Fibroblast of skin of right quadriceps (primary cell): ENCODE measurements at regions not wholly inside any gene's neighbourhood (a gene's known extent, or its start where the extent isn't known, plus 50 kb on each side); places are given as distances from the start of the nearest gene placed in this dataset.
"Not testable (repeated sequence)": the region's sequence is repeated elsewhere in the genome, so short reads cannot be mapped to it uniquely, and the experiment has no call there.

Source experiments
- DNase-seq: peaks from one replicate; pipeline ENCODE4 v3.0.0-alpha.2; 2013

DNA sequence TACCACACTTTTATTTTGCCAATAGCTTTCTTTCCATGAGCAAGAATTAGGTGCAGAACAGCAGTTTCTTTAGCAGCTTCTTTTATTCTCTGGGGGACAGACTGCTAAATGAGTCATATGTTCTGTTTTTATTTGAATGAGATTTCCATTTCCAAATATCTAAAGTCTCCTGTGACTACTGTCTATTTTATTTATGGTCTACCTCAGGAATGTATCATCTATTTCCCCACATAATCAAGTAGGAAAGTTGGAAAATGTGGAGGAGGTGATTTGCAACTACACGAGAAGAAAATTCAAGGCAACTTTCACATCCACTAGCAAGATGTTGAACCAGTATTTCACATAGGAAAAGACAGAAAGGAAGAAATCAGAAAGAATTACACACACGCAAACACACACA lies 139.9 kb upstream of the MEX3C start:
- peak; percentile 12 for DNase-seq

DNA sequence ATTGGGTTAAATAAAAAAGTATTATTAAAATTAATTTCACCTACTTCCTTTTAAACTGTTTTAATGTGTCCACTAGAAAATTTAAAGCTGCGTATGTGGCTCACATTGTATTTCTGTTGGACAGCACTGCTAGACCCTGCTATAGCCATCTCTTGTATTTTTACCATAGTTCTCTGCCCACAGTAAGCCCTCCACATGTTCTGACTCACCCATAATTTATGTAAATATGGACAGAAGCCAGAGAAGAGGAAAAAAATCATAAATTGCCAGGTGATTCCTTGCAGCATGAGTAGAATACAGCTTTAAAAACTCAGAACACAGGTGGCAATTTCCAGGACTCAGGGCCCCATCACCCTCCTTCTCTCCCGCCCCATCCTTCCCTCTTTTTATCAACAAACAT lies 142.4 kb upstream of the MEX3C start:
- DNase-seq: no peak

- DNase-seq: no peak
Observed at GRCh38 chr18:51340332-51340731, 142.9 kb upstream of the MEX3C start.

DNA sequence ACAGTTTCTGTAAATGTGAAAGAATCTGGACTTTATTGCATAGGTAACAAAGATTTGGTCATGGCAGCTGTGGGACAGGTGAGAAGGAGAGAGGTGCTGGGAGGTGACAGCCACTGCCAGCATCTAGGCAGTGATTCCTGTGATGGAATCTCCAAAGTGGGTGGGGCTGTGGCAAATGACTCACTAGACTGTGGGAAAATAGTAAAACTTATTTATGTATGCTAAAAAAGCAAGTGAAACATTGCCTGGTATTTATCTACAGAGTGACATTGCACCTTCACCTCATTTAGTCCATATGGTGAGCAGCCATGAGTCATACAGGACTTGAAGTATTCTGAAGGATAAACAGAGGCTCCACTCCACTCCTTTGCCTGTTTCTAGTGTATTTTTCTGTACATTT lies 145.3 kb upstream of the MEX3C start:
- DNase-seq: peak; percentile 25

- DNase-seq: no peak
Observed at GRCh38 chr18:51345848-51346391, 148.4 kb upstream of the MEX3C start.

GRCh38 chr18:51346404-51346803 lies 148.9 kb upstream of the MEX3C start:
- DNase-seq: no peak

- no peak for DNase-seq
Observed at GRCh38 chr18:51350081-51350480, 152.6 kb upstream of the MEX3C start.

- DNase-seq: no peak
Observed at GRCh38 chr18:51355841-51356240, 158.4 kb upstream of the MEX3C start.

DNA sequence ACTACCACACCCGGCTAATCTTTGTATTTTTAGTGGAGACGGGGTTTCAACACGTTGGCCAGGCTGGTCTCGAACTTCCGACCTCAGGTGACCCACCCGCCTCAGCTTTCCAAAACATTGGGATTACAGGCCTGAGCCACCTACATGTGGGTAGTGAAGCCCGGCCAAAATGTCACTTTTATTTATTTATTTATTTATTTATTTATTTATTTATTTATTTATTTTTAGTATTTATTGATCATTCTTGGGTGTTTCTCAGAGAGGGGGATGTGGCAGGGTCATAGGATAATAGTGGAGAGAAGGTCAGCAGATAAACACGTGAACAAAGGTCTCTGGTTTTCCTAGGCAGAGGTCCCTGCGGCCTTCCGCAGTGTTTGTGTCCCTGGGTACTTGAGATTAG lies 162.8 kb upstream of the MEX3C start:
- DNase-seq: not testable (repeated sequence)

GRCh38 chr18:51361130-51361860 lies 163.8 kb upstream of the MEX3C start:
- DNase-seq: no peak

GRCh38 chr18:51363384-51363783 lies 165.9 kb upstream of the MEX3C start:
- DNase-seq: no peak

- no peak for DNase-seq
Observed at GRCh38 chr18:51370996-51371395, 173.5 kb upstream of the MEX3C start.

DNA sequence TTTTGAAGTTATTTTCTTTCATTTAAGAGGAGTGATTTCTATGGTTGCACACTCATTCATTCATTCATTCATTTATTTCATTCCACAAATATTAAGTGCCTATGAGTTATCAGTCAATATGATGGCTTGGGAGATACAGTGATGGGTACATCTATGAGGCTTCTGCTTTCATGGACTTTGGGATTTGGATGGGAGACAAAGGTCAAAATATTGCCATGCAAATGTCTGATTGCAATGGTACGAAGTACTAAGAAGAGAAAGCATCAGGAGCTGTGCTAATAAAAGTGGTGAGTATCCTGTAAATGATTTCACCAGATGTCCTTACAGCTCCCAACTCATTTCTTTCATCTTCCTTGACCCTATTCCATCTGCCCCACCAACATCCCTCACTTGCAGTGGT lies 174.4 kb upstream of the MEX3C start:
- DNase-seq: no peak

DNA sequence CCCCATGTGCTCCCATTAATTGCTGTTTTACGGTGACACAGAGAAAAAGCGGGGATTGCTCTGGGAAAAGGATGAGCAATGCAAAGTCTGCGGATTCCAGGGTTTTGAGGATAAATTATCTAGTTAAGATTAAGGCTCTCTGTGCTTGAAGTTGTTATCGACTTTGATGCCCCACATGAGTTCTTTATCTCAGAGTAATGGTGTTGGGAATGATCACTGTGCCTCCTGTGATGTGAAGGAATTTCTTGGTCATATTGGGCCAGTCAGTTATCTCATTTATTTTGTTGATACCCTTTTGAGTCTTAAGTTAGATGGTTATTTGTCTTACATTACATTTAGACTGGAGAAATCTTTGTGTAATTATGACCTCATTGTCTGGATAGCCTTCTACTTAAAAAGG lies 184.6 kb upstream of the MEX3C start:
- no peak for DNase-seq

- no peak for DNase-seq
Observed at GRCh38 chr18:51383116-51383515, 185.6 kb upstream of the MEX3C start.

DNA sequence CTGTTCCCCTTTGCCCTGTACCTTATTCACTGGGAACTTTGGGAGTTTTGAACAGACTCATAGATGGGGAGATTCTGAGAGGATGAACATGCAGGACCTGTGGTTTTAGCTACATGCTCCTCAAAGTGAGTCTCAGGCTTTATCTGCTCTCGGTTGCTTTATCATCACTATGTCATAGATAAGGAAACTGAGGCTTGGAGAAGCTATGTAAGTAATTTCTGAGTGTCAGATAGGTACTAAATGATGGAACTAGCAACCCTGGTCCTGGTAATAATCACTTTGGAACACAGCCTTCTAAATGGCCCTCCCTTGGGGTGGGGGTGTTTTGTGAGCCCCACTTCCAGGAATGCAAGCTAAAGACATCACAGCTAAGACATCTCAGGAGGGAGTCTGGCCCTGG lies 186.2 kb upstream of the MEX3C start:
- no peak for DNase-seq

- no peak for DNase-seq
Observed at GRCh38 chr18:51385270-51385669, 187.8 kb upstream of the MEX3C start.

GRCh38 chr18:51390702-51391101 lies 193.2 kb upstream of the MEX3C start:
- DNase-seq: no peak

- no peak for DNase-seq
Observed at GRCh38 chr18:51391215-51391614, 193.7 kb upstream of the MEX3C start.

GRCh38 chr18:51391731-51392130 lies 194.2 kb upstream of the MEX3C start:
- no peak for DNase-seq

DNA sequence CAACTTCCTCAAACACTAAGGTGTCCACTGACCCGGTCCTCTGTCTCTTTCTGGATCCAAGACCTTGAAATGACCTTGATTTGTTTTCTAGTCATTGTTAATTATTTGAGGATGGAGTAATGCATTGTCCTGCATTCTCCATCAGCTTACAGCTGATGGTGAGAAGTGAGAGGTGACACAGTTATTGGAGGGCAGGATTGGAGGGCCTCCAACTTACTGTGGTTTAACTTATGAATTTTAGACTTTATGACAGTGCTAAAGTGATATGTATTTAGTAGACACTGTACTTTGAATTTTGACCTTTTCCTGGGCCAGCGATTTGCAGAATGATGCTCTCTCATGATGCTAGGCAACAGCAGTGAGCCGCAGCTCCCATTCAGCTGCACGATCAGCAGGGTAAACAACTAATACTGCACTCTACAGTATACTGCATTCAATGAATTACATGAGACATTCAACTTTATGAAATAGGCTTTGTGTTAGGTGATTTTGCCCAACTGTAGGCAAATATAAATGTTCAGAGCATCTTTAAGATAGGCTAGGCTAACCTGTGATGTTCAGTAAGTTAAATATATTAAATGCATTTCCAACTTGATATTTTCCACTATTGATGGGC lies 200.0 kb upstream of the MEX3C start:
- DNase-seq: no peak

DNA sequence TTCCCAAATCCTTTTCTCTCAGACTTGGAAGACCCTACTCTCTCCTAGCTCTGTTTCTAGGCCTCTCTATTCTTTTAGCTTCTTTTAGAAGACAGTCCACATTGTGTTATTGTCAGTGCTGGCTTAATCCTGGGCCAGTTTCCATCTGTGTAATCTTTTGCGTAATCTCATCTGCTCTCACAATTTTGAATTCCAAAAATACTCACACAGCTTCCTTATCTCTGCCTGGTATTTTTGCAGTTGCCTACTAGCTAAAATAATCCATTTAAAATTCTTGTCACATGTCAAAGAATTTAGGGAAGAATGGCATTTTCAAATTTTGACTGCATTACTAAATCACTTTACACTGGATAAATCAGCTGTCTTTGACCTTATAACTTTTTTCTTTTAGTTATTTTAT lies 200.6 kb upstream of the MEX3C start:
- DNase-seq: no peak

- no peak for DNase-seq
Observed at GRCh38 chr18:51399491-51400122, 202.1 kb upstream of the MEX3C start.

- DNase-seq: no peak
Observed at GRCh38 chr18:51400721-51401120, 203.2 kb upstream of the MEX3C start.
